ENCODE measurements at regions not wholly inside any gene's neighbourhood (a gene's known extent, or its start where the extent isn't known, plus 50 kb on each side); places are given as distances from the start of the nearest gene placed in this dataset.

GRCh38 chr2:221241072-221241471, 331.0 kb downstream of the EPHA4 start:
- H3K9ac ChIP-seq (ENCODE audit: low read length) = no peak overlapping the region
- H3K4me3 ChIP-seq (ENCODE audit: low read depth in 1 of 2, low read length in 2 of 2) = no peak overlapping the region
- no peaks in the 10 kb centered on the region for H3K36me3 ChIP-seq (ENCODE audit: insufficient read depth, low read length)
- H3K27me3 ChIP-seq (ENCODE audit: control insufficient read depth in 1 of 2, insufficient read depth in 2 of 2, low read length in 2 of 2) = no peaks in the 10 kb centered on the region
- no peak overlapping the region for H3K27ac ChIP-seq (ENCODE audit: low read depth, low read length)
- no peaks in the 10 kb centered on the region for H3K4me1 ChIP-seq (ENCODE audit: insufficient read depth, low read length)
- H3K9me3 ChIP-seq (ENCODE audit: low read length) = no peaks in the 10 kb centered on the region

GRCh38 chr2:221243771-221244170, 328.3 kb downstream of the EPHA4 start:
- Histone ChIP-seq H3K27ac (ENCODE audit: low read depth, low read length) (no peak overlapping the region), H3K36me3 (ENCODE audit: insufficient read depth, low read length) (no peaks in the 10 kb centered on the region), H3K4me1 (ENCODE audit: insufficient read depth, low read length) (no peaks in the 10 kb centered on the region), H3K27me3 (ENCODE audit: control insufficient read depth in 1 of 2, insufficient read depth in 2 of 2, low read length in 2 of 2) (no peaks in the 10 kb centered on the region), H3K4me3 (ENCODE audit: low read depth in 1 of 2, low read length in 2 of 2) (no peak overlapping the region), H3K9ac (ENCODE audit: low read length) (no peak overlapping the region), H3K9me3 (ENCODE audit: low read length) (no peaks in the 10 kb centered on the region)

- H3K4me3 ChIP-seq (ENCODE audit: low read depth in 1 of 2, low read length in 2 of 2) = no peak overlapping the region
- H3K36me3 ChIP-seq (ENCODE audit: insufficient read depth, low read length) = no peaks in the 10 kb centered on the region
- H3K4me1 ChIP-seq (ENCODE audit: insufficient read depth, low read length) = no peaks in the 10 kb centered on the region
- H3K27me3 ChIP-seq (ENCODE audit: control insufficient read depth in 1 of 2, insufficient read depth in 2 of 2, low read length in 2 of 2) = no peaks in the 10 kb centered on the region
- no peaks in the 10 kb centered on the region for H3K9me3 ChIP-seq (ENCODE audit: low read length)
- no peak overlapping the region for H3K27ac ChIP-seq (ENCODE audit: low read depth, low read length)
- H3K9ac ChIP-seq (ENCODE audit: low read length) = no peak overlapping the region
These were observed 327.1 kb downstream of the EPHA4 start for GRCh38 chr2:221245045-221245444.

- H3K27ac ChIP-seq (ENCODE audit: low read depth, low read length) = no peak overlapping the region
- no peak overlapping the region for H3K9ac ChIP-seq (ENCODE audit: low read length)
These were observed 326.3 kb downstream of the EPHA4 start for GRCh38 chr2:221245772-221246171.

GRCh38 chr2:221254299-221254698, 317.8 kb downstream of the EPHA4 start:
- Histone ChIP-seq H3K36me3 (ENCODE audit: insufficient read depth, low read length) (no peaks in the 10 kb centered on the region), H3K9me3 (ENCODE audit: low read length) (no peaks in the 10 kb centered on the region), H3K9ac (ENCODE audit: low read length) (no peak overlapping the region), H3K4me3 (ENCODE audit: low read depth in 1 of 2, low read length in 2 of 2) (no peak overlapping the region), H3K4me1 (ENCODE audit: insufficient read depth, low read length) (no peaks in the 10 kb centered on the region), H3K27ac (ENCODE audit: low read depth, low read length) (no peak overlapping the region), H3K27me3 (ENCODE audit: control insufficient read depth in 1 of 2, insufficient read depth in 2 of 2, low read length in 2 of 2) (no peaks in the 10 kb centered on the region)

More at GRCh38 chr2:221245772-221246171, 326.3 kb downstream of the EPHA4 start:
- Histone ChIP-seq H3K36me3 (ENCODE audit: insufficient read depth, low read length) (no peaks in the 10 kb centered on the region), H3K27me3 (ENCODE audit: control insufficient read depth in 1 of 2, insufficient read depth in 2 of 2, low read length in 2 of 2) (no peaks in the 10 kb centered on the region), H3K4me1 (ENCODE audit: insufficient read depth, low read length) (no peaks in the 10 kb centered on the region), H3K4me3 (ENCODE audit: low read depth in 1 of 2, low read length in 2 of 2) (no peak overlapping the region), H3K9me3 (ENCODE audit: low read length) (no peaks in the 10 kb centered on the region)

GRCh38 chr2:221255862-221256261, 316.2 kb downstream of the EPHA4 start:
- H3K4me3 ChIP-seq (ENCODE audit: low read depth in 1 of 2, low read length in 2 of 2) = no peak overlapping the region
- no peaks in the 10 kb centered on the region for H3K36me3 ChIP-seq (ENCODE audit: insufficient read depth, low read length)
- no peak overlapping the region for H3K27ac ChIP-seq (ENCODE audit: low read depth, low read length)
- H3K27me3 ChIP-seq (ENCODE audit: control insufficient read depth in 1 of 2, insufficient read depth in 2 of 2, low read length in 2 of 2) = no peaks in the 10 kb centered on the region
- no peak overlapping the region for H3K9ac ChIP-seq (ENCODE audit: low read length)
- H3K9me3 ChIP-seq (ENCODE audit: low read length) = no peaks in the 10 kb centered on the region
- H3K4me1 ChIP-seq (ENCODE audit: insufficient read depth, low read length) = no peaks in the 10 kb centered on the region

- Histone ChIP-seq H3K9ac (ENCODE audit: low read length) (no peak overlapping the region), H3K4me1 (ENCODE audit: insufficient read depth, low read length) (no peaks in the 10 kb centered on the region), H3K27me3 (ENCODE audit: control insufficient read depth in 1 of 2, insufficient read depth in 2 of 2, low read length in 2 of 2) (no peaks in the 10 kb centered on the region), H3K36me3 (ENCODE audit: insufficient read depth, low read length) (no peaks in the 10 kb centered on the region), H3K4me3 (ENCODE audit: low read depth in 1 of 2, low read length in 2 of 2) (no peak overlapping the region), H3K9me3 (ENCODE audit: low read length) (no peaks in the 10 kb centered on the region), H3K27ac (ENCODE audit: low read depth, low read length) (no peak overlapping the region)
These were observed 313.6 kb downstream of the EPHA4 start for GRCh38 chr2:221258464-221258863.

- Histone ChIP-seq H3K27me3 (ENCODE audit: control insufficient read depth in 1 of 2, insufficient read depth in 2 of 2, low read length in 2 of 2) (no peaks in the 10 kb centered on the region), H3K4me3 (ENCODE audit: low read depth in 1 of 2, low read length in 2 of 2) (no peak overlapping the region), H3K9ac (ENCODE audit: low read length) (no peak overlapping the region), H3K27ac (ENCODE audit: low read depth, low read length) (no peak overlapping the region), H3K4me1 (ENCODE audit: insufficient read depth, low read length) (no peaks in the 10 kb centered on the region), H3K36me3 (ENCODE audit: insufficient read depth, low read length) (no peaks in the 10 kb centered on the region), H3K9me3 (ENCODE audit: low read length) (no peaks in the 10 kb centered on the region)
These were observed 309.5 kb downstream of the EPHA4 start for GRCh38 chr2:221262651-221263050.

- Histone ChIP-seq H3K9ac (ENCODE audit: low read length) (no peak overlapping the region), H3K27me3 (ENCODE audit: control insufficient read depth in 1 of 2, insufficient read depth in 2 of 2, low read length in 2 of 2) (no peaks in the 10 kb centered on the region), H3K9me3 (ENCODE audit: low read length) (no peaks in the 10 kb centered on the region), H3K36me3 (ENCODE audit: insufficient read depth, low read length) (no peaks in the 10 kb centered on the region), H3K4me3 (ENCODE audit: low read depth in 1 of 2, low read length in 2 of 2) (no peak overlapping the region), H3K27ac (ENCODE audit: low read depth, low read length) (no peak overlapping the region), H3K4me1 (ENCODE audit: insufficient read depth, low read length) (no peaks in the 10 kb centered on the region)
These were observed 308.5 kb downstream of the EPHA4 start for GRCh38 chr2:221263573-221263972.

- H3K4me1 ChIP-seq (ENCODE audit: insufficient read depth, low read length) = no peaks in the 10 kb centered on the region
- no peak overlapping the region for H3K9ac ChIP-seq (ENCODE audit: low read length)
- no peaks in the 10 kb centered on the region for H3K9me3 ChIP-seq (ENCODE audit: low read length)
- H3K36me3 ChIP-seq (ENCODE audit: insufficient read depth, low read length) = no peaks in the 10 kb centered on the region
- no peaks in the 10 kb centered on the region for H3K27me3 ChIP-seq (ENCODE audit: control insufficient read depth in 1 of 2, insufficient read depth in 2 of 2, low read length in 2 of 2)
- H3K4me3 ChIP-seq (ENCODE audit: low read depth in 1 of 2, low read length in 2 of 2) = no peak overlapping the region
- H3K27ac ChIP-seq (ENCODE audit: low read depth, low read length) = no peak overlapping the region
These were observed 307.8 kb downstream of the EPHA4 start for GRCh38 chr2:221264318-221264717.

- Histone ChIP-seq H3K4me3 (ENCODE audit: low read depth in 1 of 2, low read length in 2 of 2) (no peak overlapping the region), H3K9ac (ENCODE audit: low read length) (no peak overlapping the region), H3K4me1 (ENCODE audit: insufficient read depth, low read length) (no peaks in the 10 kb centered on the region), H3K27me3 (ENCODE audit: control insufficient read depth in 1 of 2, insufficient read depth in 2 of 2, low read length in 2 of 2) (no peaks in the 10 kb centered on the region), H3K36me3 (ENCODE audit: insufficient read depth, low read length) (no peaks in the 10 kb centered on the region), H3K9me3 (ENCODE audit: low read length) (no peaks in the 10 kb centered on the region), H3K27ac (ENCODE audit: low read depth, low read length) (no peak overlapping the region)
These were observed 304.2 kb downstream of the EPHA4 start for GRCh38 chr2:221267773-221268425.

- Histone ChIP-seq H3K4me1 (ENCODE audit: insufficient read depth, low read length) (no peaks in the 10 kb centered on the region), H3K27me3 (ENCODE audit: control insufficient read depth in 1 of 2, insufficient read depth in 2 of 2, low read length in 2 of 2) (no peaks in the 10 kb centered on the region), H3K27ac (ENCODE audit: low read depth, low read length) (no peak overlapping the region), H3K4me3 (ENCODE audit: low read depth in 1 of 2, low read length in 2 of 2) (no peak overlapping the region), H3K9ac (ENCODE audit: low read length) (no peak overlapping the region), H3K9me3 (ENCODE audit: low read length) (no peaks in the 10 kb centered on the region), H3K36me3 (ENCODE audit: insufficient read depth, low read length) (no peaks in the 10 kb centered on the region)
These were observed 303.5 kb downstream of the EPHA4 start for GRCh38 chr2:221268631-221269030.

Measured in muscle layer of colon (tissue), 2 donors.